Peyer's patch (tissue), 4 donors: ENCODE measurements at regions not wholly inside any gene's neighbourhood (a gene's known extent, or its start where the extent isn't known, plus 50 kb on each side); places are given as distances from the start of the nearest gene placed in this dataset.

Source experiments
- CTCF ChIP-seq, 6 experiments: fragments of 450-650 bp in 4 of 6; fragments of 200-600 bp in 2 of 6; sonication (generic) in 1 of 6; IDR thresholded peaks; one replicate each; pipeline ENCODE4 v1.5.1; 2017 to 2019; ENCODE audit warnings: antibody characterized with exemption in 6 of 6, mild to moderate bottlenecking in 3 of 6, moderate library complexity in 1 of 6
- POLR2A ChIP-seq, 2 donors: fragments of 450-650 bp; IDR thresholded peaks; one replicate each; pipeline ENCODE4 v1.5.1; 2017; ENCODE audit warnings: antibody characterized with exemption in 2 of 2, mild to moderate bottlenecking in 2 of 2, moderate library complexity in 2 of 2

GRCh38 chr3:177401375-177401774 is 204.1 kb upstream of the TBL1XR1 start:
- TF ChIP-seq POLR2A (IDR thresholded peaks at IDR 0.05), result no peak
- TF ChIP-seq CTCF (IDR thresholded peaks at IDR 0.05), result no peak
